ENCODE measurements at regions not wholly inside any gene's neighbourhood (a gene's known extent, or its start where the extent isn't known, plus 50 kb on each side); places are given as distances from the start of the nearest gene placed in this dataset.

DNA sequence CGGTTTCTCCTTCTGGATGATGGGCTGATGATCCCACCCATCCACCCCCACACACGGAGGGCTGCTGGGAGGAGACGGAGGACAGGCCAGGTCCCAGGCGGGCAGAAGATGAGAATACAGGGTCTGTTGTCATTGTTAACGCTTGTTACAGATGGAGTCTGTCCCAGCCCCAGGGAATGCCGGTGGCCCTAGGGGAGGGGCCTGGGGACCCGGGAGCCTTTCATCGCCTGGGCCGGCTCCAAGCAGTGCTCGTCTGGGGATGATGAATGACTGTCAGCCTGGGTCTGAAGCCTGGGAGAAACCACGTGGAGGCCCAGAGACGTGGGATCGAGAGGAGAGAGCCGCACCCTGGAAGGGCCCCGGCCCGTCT, 69.2 kb downstream of the UNCX start:
- TF ChIP-seq, protein P1, sequence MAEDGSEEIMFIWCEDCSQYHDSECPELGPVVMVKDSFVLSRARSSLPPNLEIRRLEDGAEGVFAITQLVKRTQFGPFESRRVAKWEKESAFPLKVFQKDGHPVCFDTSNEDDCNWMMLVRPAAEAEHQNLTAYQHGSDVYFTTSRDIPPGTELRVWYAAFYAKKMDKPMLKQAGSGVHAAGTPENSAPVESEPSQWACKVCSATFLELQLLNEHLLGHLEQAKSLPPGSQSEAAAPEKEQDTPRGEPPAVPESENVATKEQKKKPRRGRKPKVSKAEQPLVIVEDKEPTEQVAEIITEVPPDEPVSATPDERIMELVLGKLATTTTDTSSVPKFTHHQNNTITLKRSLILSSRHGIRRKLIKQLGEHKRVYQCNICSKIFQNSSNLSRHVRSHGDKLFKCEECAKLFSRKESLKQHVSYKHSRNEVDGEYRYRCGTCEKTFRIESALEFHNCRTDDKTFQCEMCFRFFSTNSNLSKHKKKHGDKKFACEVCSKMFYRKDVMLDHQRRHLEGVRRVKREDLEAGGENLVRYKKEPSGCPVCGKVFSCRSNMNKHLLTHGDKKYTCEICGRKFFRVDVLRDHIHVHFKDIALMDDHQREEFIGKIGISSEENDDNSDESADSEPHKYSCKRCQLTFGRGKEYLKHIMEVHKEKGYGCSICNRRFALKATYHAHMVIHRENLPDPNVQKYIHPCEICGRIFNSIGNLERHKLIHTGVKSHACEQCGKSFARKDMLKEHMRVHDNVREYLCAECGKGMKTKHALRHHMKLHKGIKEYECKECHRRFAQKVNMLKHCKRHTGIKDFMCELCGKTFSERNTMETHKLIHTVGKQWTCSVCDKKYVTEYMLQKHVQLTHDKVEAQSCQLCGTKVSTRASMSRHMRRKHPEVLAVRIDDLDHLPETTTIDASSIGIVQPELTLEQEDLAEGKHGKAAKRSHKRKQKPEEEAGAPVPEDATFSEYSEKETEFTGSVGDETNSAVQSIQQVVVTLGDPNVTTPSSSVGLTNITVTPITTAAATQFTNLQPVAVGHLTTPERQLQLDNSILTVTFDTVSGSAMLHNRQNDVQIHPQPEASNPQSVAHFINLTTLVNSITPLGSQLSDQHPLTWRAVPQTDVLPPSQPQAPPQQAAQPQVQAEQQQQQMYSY (CRISPR knock-in tag; IDR thresholded peaks at IDR 0.05) = no peak
- TF ChIP-seq, protein P2, sequence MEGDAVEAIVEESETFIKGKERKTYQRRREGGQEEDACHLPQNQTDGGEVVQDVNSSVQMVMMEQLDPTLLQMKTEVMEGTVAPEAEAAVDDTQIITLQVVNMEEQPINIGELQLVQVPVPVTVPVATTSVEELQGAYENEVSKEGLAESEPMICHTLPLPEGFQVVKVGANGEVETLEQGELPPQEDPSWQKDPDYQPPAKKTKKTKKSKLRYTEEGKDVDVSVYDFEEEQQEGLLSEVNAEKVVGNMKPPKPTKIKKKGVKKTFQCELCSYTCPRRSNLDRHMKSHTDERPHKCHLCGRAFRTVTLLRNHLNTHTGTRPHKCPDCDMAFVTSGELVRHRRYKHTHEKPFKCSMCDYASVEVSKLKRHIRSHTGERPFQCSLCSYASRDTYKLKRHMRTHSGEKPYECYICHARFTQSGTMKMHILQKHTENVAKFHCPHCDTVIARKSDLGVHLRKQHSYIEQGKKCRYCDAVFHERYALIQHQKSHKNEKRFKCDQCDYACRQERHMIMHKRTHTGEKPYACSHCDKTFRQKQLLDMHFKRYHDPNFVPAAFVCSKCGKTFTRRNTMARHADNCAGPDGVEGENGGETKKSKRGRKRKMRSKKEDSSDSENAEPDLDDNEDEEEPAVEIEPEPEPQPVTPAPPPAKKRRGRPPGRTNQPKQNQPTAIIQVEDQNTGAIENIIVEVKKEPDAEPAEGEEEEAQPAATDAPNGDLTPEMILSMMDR (IDR thresholded peaks at IDR 0.05) = no peak
- TF ChIP-seq, protein P3, sequence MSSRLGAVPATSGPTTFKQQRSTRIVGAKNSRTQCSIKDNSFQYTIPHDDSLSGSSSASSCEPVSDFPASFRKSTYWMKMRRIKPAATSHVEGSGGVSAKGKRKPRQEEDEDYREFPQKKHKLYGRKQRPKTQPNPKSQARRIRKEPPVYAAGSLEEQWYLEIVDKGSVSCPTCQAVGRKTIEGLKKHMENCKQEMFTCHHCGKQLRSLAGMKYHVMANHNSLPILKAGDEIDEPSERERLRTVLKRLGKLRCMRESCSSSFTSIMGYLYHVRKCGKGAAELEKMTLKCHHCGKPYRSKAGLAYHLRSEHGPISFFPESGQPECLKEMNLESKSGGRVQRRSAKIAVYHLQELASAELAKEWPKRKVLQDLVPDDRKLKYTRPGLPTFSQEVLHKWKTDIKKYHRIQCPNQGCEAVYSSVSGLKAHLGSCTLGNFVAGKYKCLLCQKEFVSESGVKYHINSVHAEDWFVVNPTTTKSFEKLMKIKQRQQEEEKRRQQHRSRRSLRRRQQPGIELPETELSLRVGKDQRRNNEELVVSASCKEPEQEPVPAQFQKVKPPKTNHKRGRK (CRISPR knock-in tag; IDR thresholded peaks at IDR 0.05; ENCODE audit: borderline replicate concordance) = no peak

All from WTC11 (cell line).